Inflammatory macrophage treated with lipopolysaccharide for 1 hour (primary cell): ENCODE measurements at regions not wholly inside any gene's neighbourhood (a gene's known extent, or its start where the extent isn't known, plus 50 kb on each side); places are given as distances from the start of the nearest gene placed in this dataset.
A peak's percentile ranks its signal among the peaks of the same experiment; 100 is the strongest.

Experiments used
- DNase-seq, 2 donors: peaks; one replicate each; pipeline ENCODE4 v3.0.0-alpha.2; 2020 to 2022

GRCh38 chr3:66692766-66693150 is 191.9 kb upstream of the LRIG1 start:
- no peak for DNase-seq

GRCh38 chr3:66693461-66694031 is 192.7 kb upstream of the LRIG1 start:
- DNase-seq = no peak

- no peak for DNase-seq
These were observed 201.3 kb upstream of the LRIG1 start for GRCh38 chr3:66702126-66702525.

GRCh38 chr3:66703501-66703900 is 202.7 kb upstream of the LRIG1 start:
- peak; percentile 6 to 40 for DNase-seq

GRCh38 chr3:66705076-66705475 is 204.3 kb upstream of the LRIG1 start:
- DNase-seq = no peak

- DNase-seq = no peak
These were observed 206.1 kb upstream of the LRIG1 start for GRCh38 chr3:66706890-66707289.

- DNase-seq = no peak
These were observed 208.7 kb upstream of the LRIG1 start for GRCh38 chr3:66709532-66709931.

- DNase-seq = no peak
These were observed 211.4 kb upstream of the LRIG1 start for GRCh38 chr3:66712210-66712609.

GRCh38 chr3:66713921-66714320 is 213.1 kb upstream of the LRIG1 start:
- DNase-seq = no peak

- no peak for DNase-seq
These were observed 215.0 kb upstream of the LRIG1 start for GRCh38 chr3:66715806-66716205.

GRCh38 chr3:66717806-66718205 is 217.0 kb upstream of the LRIG1 start:
- DNase-seq = no peak

- no peak for DNase-seq
These were observed 219.1 kb upstream of the LRIG1 start for GRCh38 chr3:66719796-66720356.

- DNase-seq = no peak
These were observed 219.7 kb upstream of the LRIG1 start for GRCh38 chr3:66720508-66720907.

GRCh38 chr3:66722675-66723074 is 221.9 kb upstream of the LRIG1 start:
- DNase-seq = peak in 1 of 2 donors; percentile 6

GRCh38 chr3:66723231-66723630 is 222.4 kb upstream of the LRIG1 start:
- DNase-seq = no peak

GRCh38 chr3:66729687-66730393 is 229.0 kb upstream of the LRIG1 start:
- DNase-seq = no peak

GRCh38 chr3:66738625-66739365 is 238.0 kb upstream of the LRIG1 start:
- DNase-seq = no peak

- DNase-seq = no peak
These were observed 239.4 kb upstream of the LRIG1 start for GRCh38 chr3:66740260-66740659.

- DNase-seq = no peak
These were observed 243.7 kb upstream of the LRIG1 start for GRCh38 chr3:66744521-66744920.

GRCh38 chr3:66744986-66745385 is 244.2 kb upstream of the LRIG1 start:
- DNase-seq = no peak

- DNase-seq = no peak
These were observed 246.4 kb upstream of the LRIG1 start for GRCh38 chr3:66747261-66747660.

GRCh38 chr3:66747696-66748095 is 246.9 kb upstream of the LRIG1 start:
- DNase-seq = no peak

GRCh38 chr3:66748175-66748876 is 247.5 kb upstream of the LRIG1 start:
- no peak for DNase-seq
